HG03378 (cell line): ENCODE measurements at regions not wholly inside any gene's neighbourhood (a gene's known extent, or its start where the extent isn't known, plus 50 kb on each side); places are given as distances from the start of the nearest gene placed in this dataset.

ENCODE experiments used
- ATAC-seq: cut with Tn5 transposase; IDR thresholded peaks from one replicate; pipeline ENCODE4 v1.9.1; 2021; ENCODE audit warnings: mild to moderate bottlenecking, moderate library complexity; ENCODE audit not compliant: unreplicated experiment

DNA sequence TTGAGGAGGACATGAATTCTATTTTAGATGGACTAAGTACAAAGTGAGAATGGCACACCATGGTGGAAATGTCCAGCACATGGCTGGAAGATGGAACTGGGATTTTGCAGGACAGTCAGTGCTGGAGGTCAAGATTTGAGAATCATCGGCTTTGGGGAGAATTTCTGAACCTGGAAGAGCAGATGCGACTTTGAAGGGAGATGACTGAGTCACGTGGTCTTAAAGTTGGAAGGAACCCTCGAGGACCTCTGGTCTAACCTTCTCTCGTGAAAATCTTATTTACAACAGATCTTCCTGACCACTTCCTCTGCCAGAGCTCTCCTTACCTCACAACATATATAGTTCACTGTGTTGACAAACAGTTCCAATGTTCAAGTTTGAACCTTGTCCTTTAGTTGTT lies 415.4 kb downstream of the ATP23 start:
- ATAC-seq: no peak

DNA sequence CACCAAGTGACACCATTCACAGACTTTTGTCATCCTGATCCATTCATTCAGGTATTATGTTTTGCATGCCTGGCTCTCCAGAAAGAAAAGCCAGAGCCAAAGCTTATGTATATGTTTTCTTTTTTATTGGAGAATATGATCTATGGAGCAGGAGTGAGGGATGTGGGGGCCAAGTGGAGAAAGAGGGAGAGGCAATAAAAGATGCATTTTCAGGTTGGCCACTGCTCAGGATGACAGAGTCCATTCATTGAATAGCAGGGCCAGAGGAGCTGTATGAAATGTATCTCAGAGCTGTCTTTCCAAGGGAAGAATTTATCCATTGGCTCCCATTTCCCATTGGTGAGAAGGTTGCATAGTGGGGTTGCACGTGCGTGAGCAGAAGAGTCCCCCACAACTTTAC lies 416.1 kb downstream of the ATP23 start:
- no peak for ATAC-seq

DNA sequence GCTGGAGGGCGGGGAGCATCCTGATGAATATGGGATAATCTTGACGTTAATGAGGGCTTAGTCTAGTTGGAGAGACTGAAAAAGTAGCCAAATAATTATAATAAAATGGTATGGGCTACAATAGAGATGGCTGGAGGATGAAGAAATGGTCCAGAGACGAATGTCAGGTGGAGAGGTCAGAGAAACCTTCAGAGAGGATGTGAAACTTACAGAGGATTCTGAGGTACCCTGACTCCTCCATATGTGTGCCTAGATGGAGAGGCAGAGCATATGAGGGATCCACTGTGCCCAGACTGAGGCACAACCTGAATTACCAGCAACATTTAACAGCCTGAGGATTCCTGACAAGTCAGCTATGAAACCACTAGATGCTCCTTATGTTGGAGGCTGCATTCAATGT lies 417.0 kb downstream of the ATP23 start:
- ATAC-seq: no peak

DNA sequence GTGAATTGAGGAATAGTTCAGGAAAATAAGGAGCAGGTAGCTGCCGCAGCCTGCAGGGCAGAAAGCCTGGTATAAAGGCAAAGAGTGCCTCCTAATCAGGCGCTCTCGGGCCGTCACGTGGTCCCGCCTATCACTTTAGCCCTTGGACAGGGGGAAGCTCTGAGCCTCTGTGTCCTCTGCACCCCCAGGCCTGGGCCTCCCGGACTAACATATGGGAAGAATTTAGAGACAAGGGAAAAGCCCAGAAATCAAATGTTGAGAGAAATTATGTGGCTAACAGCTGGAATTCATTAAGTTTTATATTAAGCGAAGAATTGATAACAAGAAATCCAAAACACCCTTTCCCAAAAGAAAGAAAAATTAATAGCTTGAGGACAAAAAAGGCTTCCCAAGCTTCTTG lies 417.7 kb downstream of the ATP23 start:
- no peak for ATAC-seq

DNA sequence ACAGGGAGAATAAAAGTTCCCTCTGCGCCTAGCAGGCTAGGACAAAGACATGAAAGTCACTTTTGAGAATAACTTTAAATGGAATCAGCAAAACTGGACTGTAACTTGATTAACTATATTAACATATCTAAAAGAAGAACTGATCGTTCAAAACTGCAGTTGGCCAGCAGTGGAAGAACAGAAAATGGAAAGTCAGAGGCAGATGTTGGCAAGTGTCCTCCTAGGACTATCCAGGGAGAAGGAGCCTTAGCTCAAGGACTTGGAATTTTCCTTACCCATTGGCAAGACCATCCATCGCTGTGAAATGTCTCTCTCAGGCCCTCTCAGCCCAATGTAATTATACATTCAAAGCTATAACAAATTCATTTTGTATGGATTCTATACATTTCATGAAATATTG lies 419.7 kb downstream of the ATP23 start:
- no peak for ATAC-seq

DNA sequence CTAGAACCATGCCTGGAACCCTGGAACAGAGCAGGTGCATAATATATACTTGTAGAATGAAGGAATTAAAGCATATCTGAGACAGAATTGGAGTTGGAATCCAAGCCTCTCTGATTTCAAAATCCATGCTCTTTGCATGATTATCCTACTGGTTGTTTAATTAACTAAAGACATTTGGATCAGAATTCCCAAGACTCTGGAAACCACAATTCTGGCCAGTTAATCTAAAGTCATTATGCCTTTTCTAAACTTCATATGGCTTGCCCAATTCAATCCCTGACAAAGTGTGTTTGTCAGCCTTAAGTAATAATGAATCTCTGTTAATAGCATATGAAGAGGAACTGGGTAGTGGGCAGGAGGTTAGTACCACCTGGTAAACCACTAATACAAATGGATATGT lies 422.6 kb downstream of the ATP23 start:
- ATAC-seq: no peak

DNA sequence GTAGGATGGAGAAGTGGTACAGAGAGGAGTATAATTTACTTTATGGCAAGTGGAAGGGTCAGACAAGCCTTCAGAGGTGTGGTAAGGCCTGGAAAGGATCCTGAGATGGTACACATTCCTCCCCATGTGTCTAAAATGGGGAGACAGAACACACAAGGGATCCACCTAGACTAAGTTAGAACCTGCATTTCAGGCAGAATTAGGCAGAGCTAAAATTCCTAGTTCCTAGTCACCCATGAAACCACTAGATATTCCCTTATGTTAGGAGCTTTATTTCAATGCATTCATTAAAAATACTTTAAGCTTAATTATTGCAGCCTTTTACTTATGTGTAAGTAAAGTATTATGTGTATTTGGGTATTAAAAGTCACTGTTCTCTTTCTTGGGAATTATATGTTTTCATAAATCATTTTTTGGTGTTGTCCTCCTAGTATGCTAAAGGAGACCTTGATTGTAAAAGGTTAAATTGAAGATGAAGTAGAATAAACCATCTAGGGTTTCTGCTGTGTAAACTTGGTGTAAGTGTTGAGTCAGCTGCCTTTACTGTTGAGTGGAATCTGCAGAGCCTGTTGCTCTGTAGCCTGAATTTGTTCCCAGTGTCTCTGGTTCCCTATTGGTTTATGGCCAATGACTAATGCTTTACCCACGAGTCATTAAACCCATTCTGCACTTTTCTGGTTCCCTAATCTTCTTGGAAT lies 423.2 kb downstream of the ATP23 start:
- no peak for ATAC-seq

DNA sequence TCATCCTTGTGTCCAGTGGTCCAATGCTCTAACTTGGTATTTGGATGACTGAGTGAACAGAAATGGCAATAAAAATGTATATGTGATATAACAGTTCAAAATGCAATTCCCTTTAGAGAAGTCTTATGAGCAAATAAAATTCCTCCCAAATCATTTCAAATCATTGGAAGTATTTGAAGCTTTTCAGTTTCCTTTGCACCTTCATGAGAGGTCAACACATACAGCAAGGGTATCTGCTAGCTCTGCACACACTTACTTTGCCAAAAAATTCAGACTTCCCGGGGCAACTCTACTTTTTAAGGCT lies 423.7 kb downstream of the ATP23 start:
- no peak for ATAC-seq

DNA sequence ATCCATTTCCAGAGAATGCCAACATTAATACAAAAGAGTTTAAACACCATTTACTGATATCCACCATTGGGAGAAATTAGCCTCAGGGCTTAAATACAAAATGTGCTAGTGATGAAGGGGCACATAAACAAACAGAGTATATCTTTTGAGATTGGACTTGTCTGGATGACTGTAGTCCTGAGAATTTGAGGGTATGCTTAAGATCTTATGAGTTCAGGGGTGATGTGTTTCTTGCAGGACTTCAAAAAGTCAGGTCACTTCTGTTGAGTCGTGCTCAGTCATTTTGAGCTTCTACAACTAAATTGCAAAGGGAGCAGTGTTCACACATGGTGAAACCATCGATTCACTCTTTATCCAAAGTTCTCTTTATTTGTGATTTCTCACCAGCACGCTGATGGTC lies 425.7 kb downstream of the ATP23 start:
- no peak for ATAC-seq

DNA sequence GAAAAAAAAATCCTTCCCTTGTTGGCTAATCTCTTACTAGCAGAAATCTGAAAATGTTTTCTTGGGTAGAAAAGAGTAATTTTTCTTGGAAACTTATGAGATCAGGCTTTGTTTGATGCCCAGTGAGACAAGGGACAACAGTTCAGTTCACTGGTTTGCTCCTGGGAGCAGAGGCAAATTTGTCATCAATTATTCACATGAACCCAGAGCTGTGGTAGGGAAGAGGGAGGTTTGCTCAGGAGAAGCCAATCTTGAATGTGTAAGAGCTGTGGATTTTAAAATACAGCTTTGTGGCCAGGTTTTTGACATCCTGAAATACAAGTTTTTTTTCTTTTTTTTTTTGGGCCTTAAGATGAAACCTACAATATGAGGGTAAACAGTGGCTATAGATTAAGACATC lies 426.6 kb downstream of the ATP23 start:
- no peak for ATAC-seq

DNA sequence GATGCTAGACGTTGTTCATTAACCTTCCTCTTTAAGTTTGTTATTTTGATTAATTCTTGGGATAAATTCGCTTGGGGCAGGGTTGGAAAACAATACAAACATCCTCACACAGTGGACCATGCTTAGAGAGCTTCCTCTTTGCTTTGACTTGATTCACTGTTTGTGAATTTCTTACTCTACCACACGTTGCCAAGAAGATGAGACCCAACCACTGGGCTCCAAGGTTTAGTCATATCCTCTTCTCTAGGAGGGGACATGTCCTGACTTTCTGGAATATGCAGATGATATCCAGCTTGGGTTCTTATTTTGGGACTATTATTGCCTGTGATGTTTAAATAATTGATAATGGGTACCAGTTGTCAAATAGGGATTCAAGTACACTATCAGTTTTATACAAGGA lies 428.2 kb downstream of the ATP23 start:
- no peak for ATAC-seq

DNA sequence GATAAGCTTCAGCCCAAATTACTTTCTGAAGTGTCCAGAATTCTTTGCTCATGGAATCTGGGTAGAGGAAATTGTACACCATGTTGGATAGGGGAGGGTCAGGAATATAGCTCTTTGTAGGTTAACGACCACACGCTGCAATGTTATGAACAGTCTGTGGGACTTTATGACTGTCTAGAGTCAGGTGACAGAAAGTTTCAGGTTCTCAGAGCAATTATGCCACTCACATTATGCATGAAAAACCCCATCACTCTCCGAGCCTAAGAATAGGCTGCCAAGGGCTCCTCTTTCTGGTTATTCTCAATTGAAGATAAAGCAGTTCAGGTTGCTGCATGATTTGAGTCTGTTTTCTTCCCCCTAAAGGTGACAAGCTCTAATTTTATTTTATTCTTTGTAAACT lies 430.9 kb downstream of the ATP23 start:
- peak; percentile 98 for ATAC-seq

DNA sequence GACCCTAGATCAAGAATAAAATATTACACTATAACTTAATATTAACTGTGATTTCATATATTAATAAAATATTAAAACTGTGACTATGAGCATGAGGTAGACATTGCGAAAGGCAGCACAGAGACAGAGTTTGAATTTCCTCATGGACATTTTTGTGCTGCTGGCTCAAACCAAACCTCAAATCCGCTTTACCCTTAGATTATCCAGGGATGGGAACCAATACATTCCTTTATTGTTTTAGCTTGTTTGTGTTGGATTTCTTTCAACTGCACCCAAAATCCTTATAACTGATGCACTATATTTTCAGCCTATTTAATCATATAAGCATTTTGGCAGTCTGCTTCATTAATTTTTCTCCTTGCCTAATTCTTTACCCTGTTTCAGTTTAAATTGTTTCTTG lies 436.7 kb downstream of the ATP23 start:
- ATAC-seq: no peak

DNA sequence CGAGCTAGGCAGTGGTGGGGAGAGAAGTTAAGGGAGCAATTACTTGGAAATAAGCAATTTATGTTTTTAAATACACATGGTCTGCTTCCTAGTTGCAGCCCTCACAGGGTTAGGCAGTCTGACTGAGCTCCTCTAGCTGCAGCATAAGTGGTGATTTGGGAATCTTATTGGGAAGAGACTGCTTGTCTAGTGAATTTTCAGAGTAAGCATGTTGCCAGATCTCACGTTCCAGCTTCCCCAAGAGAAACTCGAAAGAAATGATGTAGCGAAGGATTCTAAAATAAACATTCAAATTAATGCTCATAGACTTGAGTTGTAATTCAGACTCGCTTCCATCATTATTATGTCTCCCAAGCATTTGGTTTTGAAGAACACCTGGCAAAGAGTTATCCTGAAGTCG lies 440.2 kb downstream of the ATP23 start:
- ATAC-seq: no peak

DNA sequence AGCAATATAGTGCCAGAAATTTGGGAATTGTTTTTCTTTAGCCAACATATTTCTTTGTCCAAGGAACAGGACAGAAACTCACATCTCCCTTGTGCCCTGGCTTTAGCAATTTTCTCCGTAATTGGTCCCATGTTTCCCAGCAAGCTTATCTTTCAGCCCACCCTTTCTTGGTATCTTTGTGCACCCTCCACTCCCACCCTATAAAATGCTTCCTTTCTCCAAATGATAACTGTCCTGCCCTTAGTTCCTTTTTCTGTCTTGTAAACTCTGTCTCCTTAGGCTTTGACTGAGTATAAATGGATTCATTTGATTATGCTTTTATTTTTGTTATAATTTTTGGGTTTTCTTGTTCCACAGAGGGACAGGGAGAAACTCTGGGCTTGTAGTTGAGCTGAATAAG lies 442.8 kb downstream of the ATP23 start:
- no peak for ATAC-seq

DNA sequence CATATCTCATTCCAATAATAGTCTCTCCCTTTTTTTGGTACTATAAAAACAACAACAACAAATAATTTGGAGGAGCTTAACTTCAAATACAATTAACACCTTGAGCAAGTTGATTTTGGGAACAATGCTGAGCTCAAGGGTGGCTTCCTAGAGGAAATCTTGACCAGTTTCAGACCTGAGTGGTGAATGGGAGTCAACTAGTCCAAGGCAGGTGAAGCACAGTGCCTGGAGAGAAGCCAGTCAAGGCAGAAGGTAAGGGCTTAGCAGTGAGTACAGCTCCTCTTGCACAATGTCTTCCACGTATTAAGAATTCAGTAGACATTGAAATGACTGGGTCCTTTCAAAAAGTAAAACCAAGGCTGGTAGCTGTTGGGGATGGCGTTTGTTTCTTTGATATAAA lies 444.8 kb downstream of the ATP23 start:
- ATAC-seq: no peak

DNA sequence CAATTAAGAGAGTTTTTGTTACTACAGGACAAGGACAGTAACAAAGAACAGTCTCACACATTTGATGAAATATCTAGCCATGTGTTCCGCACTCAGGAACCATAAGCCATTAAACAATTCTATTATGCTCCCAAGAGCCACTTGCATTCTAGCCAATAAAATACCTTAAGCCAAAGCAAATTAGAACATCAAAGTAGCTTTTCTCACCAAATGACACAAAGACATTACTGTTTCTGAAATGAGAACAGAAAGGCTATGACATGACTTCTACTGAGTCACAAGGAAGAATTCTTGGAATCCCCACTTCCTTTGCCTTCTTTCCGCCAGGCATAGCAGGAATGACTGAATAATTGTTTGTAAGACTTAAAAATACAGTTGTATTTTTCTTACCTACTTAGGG lies 445.8 kb downstream of the ATP23 start:
- no peak for ATAC-seq

DNA sequence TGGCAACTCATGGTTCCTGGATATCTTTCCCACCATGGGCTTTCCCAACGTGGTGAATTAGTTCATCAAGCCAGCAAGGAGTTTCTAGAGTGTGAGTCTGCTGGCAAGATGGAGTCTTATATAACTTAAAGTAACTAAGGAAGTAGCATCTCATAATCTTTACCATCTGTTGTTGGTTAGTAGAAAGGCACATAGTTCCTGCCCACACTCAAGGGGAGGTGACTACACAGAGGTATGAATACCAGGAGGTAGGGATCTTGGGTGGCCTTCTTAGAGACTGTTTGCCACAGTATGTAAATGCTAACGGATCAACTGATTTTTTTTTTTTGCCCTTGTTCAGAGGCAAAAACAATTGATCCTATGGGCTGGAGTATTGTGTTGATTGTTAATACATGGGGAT lies 446.9 kb downstream of the ATP23 start:
- no peak for ATAC-seq

DNA sequence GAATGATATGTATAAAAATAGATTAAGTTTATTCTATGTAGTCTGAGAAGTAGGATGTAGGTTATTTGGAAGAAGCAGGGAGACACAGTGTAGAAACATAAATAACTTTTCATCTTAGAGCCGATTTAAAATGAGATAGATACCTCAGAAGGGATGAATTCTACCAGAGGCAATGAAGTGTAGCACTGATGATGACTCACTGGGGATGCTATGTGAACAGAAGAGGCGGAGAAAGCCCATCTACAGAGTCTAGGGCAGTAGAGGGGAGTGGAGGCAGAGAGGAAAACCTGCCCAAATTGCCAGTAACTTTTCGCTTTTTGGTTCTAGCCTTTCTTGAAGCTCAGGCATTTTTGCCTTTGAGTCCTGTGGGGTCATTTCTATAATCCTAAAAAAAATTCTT lies 451.8 kb downstream of the ATP23 start:
- ATAC-seq: no peak

DNA sequence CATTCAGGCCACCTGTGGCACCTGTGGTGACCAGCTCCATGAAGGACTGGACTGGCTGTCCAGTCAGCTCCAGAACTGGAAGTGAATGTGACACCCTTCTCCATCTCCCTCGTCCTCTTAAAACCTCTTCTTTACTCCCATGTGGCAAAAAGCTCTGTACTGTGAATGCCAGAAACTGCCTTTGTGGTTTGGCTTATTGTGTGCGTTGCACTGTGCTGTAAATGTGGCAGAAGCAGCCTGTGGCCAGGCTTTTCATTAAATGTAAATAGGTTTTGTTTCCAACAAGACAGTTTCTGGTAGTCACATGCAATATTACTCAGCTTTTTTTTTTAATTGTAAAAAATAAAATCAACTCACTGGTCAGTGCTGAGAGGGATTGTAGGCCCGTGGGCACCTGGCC lies 453.7 kb downstream of the ATP23 start:
- no peak for ATAC-seq

DNA sequence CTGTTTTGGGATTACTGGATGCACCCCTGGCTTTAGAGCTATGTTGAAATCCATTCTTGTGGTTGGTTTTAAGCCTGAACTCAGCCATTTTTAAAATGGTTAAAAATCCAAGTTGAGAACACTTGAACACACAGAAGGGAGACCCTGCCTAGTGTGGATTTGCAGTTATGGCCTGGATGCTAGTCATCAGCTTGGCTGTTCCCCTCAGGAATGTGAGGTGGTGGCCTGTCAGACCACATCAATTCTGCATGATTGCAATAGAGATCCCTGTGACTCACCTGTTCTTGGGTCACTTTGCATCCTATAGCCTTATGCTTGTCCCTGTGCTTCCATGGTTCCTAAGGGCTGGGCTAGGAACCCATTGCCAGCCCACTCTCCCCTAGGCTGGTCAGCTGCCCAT lies 454.1 kb downstream of the ATP23 start:
- ATAC-seq: no peak

DNA sequence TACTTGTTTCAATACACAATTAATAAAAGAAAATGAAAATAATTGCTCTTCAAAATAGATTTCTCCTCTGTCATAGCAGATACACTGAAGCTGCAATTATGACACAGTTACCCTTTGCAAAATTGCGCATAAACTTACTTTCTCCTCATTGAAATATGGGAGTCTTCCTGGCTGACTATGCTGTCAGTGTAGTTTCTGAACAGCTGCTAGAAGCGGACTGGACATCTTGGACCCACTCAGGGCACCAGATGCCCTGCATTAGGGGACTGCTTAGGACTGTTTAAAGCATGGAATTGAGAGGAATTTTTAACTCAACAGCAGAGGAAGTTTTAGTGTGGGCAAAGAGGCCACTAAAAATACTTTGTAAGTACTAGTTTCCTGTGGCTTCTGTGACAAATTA lies 454.9 kb downstream of the ATP23 start:
- no peak for ATAC-seq

DNA sequence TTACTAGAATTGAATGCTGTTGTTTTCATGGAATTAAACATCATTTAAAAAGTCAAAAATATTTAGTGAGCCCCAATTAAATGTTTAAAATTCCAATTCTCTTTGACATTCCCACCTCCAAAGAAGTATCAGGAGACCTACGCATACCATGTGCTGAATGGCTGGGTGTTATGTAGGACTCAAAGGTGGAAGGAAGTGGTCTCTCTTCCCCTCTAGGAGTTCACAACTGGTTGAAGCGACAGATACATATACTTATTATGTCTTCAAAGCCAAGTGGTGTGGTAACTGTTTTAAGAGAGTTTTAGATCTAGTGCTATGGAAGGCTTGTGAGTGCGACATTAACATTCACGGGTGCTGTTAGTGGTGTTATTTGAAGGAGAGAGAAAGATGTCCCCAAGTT lies 464.0 kb downstream of the ATP23 start:
- no peak for ATAC-seq

DNA sequence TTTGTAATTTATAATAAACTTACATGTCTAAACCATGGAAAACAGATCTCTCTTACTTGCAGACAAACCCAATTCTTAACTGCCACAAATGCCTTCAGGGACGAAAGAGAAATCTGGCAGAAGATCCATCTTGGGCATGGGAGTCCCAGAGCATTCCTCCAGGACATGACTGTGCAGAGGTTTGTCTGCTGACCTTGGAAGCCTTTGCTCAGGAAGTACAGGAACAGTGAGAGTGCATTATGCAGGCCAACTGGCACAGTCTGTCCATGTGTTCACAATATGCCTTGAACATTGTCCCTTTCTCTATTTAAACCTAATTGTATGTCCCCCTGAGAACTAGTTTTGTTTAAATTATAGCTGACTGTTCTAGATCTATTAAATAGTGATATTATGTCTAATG lies 467.1 kb downstream of the ATP23 start:
- no peak for ATAC-seq
